ENCODE measurements at regions not wholly inside any gene's neighbourhood (a gene's known extent, or its start where the extent isn't known, plus 50 kb on each side); places are given as distances from the start of the nearest gene placed in this dataset.

GRCh38 chr3:24886501-24886900, 391.9 kb upstream of the THRB start (continued):
- TF ChIP-seq, protein P1, sequence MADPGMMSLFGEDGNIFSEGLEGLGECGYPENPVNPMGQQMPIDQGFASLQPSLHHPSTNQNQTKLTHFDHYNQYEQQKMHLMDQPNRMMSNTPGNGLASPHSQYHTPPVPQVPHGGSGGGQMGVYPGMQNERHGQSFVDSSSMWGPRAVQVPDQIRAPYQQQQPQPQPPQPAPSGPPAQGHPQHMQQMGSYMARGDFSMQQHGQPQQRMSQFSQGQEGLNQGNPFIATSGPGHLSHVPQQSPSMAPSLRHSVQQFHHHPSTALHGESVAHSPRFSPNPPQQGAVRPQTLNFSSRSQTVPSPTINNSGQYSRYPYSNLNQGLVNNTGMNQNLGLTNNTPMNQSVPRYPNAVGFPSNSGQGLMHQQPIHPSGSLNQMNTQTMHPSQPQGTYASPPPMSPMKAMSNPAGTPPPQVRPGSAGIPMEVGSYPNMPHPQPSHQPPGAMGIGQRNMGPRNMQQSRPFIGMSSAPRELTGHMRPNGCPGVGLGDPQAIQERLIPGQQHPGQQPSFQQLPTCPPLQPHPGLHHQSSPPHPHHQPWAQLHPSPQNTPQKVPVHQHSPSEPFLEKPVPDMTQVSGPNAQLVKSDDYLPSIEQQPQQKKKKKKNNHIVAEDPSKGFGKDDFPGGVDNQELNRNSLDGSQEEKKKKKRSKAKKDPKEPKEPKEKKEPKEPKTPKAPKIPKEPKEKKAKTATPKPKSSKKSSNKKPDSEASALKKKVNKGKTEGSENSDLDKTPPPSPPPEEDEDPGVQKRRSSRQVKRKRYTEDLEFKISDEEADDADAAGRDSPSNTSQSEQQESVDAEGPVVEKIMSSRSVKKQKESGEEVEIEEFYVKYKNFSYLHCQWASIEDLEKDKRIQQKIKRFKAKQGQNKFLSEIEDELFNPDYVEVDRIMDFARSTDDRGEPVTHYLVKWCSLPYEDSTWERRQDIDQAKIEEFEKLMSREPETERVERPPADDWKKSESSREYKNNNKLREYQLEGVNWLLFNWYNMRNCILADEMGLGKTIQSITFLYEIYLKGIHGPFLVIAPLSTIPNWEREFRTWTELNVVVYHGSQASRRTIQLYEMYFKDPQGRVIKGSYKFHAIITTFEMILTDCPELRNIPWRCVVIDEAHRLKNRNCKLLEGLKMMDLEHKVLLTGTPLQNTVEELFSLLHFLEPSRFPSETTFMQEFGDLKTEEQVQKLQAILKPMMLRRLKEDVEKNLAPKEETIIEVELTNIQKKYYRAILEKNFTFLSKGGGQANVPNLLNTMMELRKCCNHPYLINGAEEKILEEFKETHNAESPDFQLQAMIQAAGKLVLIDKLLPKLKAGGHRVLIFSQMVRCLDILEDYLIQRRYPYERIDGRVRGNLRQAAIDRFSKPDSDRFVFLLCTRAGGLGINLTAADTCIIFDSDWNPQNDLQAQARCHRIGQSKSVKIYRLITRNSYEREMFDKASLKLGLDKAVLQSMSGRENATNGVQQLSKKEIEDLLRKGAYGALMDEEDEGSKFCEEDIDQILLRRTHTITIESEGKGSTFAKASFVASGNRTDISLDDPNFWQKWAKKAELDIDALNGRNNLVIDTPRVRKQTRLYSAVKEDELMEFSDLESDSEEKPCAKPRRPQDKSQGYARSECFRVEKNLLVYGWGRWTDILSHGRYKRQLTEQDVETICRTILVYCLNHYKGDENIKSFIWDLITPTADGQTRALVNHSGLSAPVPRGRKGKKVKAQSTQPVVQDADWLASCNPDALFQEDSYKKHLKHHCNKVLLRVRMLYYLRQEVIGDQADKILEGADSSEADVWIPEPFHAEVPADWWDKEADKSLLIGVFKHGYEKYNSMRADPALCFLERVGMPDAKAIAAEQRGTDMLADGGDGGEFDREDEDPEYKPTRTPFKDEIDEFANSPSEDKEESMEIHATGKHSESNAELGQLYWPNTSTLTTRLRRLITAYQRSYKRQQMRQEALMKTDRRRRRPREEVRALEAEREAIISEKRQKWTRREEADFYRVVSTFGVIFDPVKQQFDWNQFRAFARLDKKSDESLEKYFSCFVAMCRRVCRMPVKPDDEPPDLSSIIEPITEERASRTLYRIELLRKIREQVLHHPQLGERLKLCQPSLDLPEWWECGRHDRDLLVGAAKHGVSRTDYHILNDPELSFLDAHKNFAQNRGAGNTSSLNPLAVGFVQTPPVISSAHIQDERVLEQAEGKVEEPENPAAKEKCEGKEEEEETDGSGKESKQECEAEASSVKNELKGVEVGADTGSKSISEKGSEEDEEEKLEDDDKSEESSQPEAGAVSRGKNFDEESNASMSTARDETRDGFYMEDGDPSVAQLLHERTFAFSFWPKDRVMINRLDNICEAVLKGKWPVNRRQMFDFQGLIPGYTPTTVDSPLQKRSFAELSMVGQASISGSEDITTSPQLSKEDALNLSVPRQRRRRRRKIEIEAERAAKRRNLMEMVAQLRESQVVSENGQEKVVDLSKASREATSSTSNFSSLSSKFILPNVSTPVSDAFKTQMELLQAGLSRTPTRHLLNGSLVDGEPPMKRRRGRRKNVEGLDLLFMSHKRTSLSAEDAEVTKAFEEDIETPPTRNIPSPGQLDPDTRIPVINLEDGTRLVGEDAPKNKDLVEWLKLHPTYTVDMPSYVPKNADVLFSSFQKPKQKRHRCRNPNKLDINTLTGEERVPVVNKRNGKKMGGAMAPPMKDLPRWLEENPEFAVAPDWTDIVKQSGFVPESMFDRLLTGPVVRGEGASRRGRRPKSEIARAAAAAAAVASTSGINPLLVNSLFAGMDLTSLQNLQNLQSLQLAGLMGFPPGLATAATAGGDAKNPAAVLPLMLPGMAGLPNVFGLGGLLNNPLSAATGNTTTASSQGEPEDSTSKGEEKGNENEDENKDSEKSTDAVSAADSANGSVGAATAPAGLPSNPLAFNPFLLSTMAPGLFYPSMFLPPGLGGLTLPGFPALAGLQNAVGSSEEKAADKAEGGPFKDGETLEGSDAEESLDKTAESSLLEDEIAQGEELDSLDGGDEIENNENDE (IDR thresholded peaks at IDR 0.05; ENCODE audit: insufficient replicate concordance, low read length) = no peak
- TF ChIP-seq CHD2 (IDR thresholded peaks at IDR 0.05; ENCODE audit: low read length) (no peak), HDAC2 (IDR thresholded peaks at IDR 0.05; ENCODE audit: borderline replicate concordance in 1 of 2, low read depth in 2 of 2, low read length in 2 of 2) (no peak)

Data from H1 (cell line).